HG03280 (cell line): ENCODE measurements at regions not wholly inside any gene's neighbourhood (a gene's known extent, or its start where the extent isn't known, plus 50 kb on each side); places are given as distances from the start of the nearest gene placed in this dataset.
"Not testable (repeated sequence)": the region's sequence is repeated elsewhere in the genome, so short reads cannot be mapped to it uniquely, and the experiment has no call there.

Experiments used
- ATAC-seq: cut with Tn5 transposase; IDR thresholded peaks from one replicate; pipeline ENCODE4 v1.9.1; 2021; ENCODE audit warnings: mild to moderate bottlenecking, moderate library complexity; ENCODE audit not compliant: unreplicated experiment

GRCh38 chr6:120392941-120393340 is 941.3 kb downstream of the TBC1D32 start:
- no peak for ATAC-seq

- ATAC-seq: no peak
Observed at GRCh38 chr6:120384671-120385070, 949.6 kb downstream of the TBC1D32 start.

DNA sequence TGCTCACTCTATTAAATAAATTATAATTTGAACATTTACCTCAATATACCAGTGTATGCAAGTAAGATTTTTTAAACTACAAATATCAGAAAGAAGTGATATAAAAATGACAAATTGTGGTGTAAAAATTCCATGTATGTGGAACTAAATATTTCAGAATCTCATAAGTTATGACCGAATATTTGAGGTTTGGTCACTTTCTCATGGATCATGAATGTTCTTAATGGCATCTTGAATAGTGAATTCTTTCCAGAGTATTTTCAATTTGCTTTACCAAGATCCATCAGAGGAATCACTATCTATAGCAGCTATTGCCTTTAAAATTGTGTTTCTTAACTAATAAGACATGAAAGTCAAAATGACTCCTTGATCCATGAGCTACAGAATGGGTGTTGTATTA is 950.6 kb downstream of the TBC1D32 start:
- ATAC-seq: no peak

DNA sequence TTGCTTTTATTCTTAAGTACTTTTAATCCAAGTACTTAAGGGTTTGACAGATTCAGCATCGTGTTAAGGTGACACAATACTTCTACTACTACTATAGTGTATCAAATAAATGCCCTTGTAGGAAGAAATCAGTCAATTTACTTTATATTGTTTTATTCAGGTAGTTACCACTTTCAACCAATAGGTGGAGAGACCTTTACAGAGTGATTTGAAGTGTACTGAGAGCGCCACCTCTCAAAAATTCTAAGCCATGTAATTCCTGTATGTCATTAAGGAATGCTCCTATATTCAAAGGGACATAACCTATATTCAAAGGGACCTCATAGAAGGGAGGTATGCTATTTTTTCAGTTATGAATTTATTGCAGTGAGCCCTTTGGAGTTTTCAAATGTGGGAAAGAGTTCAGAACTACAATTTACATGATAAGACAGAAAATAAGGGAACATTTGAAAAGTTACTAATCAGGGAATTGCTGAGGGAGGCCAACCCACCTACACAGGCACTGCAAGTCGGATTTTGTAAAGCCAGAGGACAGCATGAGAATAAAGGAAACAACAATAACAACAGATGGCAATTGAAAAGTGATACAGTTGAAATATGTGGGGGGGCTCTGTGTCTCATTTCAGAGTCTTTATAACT is 955.6 kb downstream of the TBC1D32 start:
- ATAC-seq: peak; percentile 81

GRCh38 chr6:120373185-120373584 is 961.1 kb downstream of the TBC1D32 start:
- ATAC-seq: no peak

- no peak for ATAC-seq
Observed at GRCh38 chr6:120363429-120363828, 970.9 kb downstream of the TBC1D32 start.

DNA sequence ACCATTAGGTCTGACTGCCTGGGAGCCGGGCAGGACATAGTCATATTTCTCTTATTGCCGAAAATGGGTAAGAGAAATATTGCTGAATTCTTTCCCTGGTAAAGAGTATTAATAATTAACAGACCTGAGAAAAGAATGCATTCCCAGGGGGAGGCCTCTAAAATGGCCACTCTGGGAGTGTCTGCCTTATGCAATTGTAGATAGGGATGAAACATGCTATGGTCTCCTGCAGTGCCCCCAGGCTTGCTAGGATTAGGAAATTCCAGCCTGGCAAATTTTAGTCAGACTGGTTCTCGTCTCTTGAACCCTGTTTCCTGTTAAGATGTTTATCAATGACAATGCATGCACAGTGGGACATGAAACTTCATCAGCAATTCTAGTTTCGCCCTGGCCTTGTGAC is 975.7 kb downstream of the TBC1D32 start:
- ATAC-seq: not testable (repeated sequence)

- ATAC-seq: no peak
Observed at GRCh38 chr6:120357447-120357846, 976.8 kb downstream of the TBC1D32 start.

GRCh38 chr6:120355822-120356221 is 978.5 kb downstream of the TBC1D32 start:
- no peak for ATAC-seq

GRCh38 chr6:120354452-120355098 is 979.7 kb downstream of the TBC1D32 start:
- ATAC-seq: no peak

- ATAC-seq: no peak
Observed at GRCh38 chr6:120352491-120352890, 981.8 kb downstream of the TBC1D32 start.

- ATAC-seq: no peak
Observed at GRCh38 chr6:120348926-120349325, 985.4 kb downstream of the TBC1D32 start.

GRCh38 chr6:120328521-120328920 is 979.0 kb upstream of the MAN1A1 start:
- ATAC-seq: no peak

- no peak for ATAC-seq
Observed at GRCh38 chr6:120320481-120321162, 971.1 kb upstream of the MAN1A1 start.

DNA sequence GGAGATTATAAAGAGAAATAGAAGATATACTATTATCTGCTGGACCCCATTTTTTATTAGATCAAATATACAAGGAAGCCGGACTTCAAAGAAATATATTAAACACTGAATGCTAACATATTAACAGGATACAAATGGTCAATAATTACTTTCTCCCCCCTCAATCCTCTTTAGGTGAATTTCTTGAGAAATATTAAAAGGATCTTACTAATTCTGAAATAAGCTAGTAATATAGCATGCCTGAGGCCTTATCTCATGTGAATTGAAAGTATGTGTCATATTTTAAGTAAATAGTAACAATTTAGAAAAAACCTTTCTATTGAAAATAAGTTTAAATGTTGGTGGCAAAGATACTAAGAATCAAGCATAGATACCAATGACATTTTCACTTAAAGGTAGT is 954.7 kb upstream of the MAN1A1 start:
- no peak for ATAC-seq

GRCh38 chr6:120303527-120303926 is 954.0 kb upstream of the MAN1A1 start:
- no peak for ATAC-seq

DNA sequence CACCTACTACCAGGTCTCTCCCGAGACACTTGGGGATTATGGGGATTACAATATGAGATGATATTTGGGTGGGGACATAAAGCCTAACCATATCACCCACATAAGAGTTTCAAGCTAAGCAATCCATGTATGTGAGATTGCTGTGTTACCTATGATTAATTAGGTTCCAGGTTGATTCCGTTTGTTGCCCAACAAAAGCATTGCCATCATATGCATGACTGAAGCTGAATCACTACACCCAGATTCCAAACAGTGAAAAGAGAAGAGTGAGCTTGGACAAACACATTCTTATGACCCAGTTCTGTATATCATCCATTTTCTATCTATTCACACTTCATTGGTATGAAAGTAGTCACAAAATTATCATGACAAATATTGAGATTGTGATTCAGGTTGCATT is 952.5 kb upstream of the MAN1A1 start:
- no peak for ATAC-seq

GRCh38 chr6:120290964-120291363 is 941.4 kb upstream of the MAN1A1 start:
- no peak for ATAC-seq

GRCh38 chr6:120282005-120282404 is 932.4 kb upstream of the MAN1A1 start:
- ATAC-seq: no peak

DNA sequence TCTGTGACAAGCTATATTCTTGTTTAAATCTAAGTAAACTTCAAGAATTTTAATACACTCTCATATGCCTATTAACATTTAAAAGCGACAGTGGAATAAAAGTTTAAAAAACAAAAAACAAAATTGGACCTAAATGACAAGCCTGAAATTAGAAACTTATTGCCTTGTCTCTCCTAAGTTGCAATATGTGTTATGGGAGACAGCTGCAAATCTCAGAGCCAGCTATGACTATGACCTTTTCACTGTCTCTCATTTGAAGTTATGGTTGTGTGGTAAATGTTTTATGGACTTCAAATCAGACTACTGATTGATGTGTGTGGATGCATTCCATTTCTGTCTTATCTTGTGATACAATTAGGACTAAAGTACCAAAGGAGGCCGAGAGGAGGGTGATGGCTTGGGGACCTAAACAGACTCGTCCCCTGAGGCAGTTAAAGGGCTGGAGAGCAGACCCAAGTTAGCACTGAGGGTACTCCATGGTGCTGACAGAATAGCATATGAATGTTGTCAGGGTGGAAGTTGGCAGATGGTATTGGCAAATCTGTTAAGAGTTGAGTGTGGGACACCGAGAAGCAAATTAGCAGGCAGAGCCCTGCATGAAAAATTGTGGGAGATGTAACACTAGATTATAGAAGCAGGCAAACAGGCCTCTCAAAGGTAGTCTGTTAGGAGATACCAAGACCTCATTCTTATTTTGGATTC is 930.1 kb upstream of the MAN1A1 start:
- no peak for ATAC-seq

DNA sequence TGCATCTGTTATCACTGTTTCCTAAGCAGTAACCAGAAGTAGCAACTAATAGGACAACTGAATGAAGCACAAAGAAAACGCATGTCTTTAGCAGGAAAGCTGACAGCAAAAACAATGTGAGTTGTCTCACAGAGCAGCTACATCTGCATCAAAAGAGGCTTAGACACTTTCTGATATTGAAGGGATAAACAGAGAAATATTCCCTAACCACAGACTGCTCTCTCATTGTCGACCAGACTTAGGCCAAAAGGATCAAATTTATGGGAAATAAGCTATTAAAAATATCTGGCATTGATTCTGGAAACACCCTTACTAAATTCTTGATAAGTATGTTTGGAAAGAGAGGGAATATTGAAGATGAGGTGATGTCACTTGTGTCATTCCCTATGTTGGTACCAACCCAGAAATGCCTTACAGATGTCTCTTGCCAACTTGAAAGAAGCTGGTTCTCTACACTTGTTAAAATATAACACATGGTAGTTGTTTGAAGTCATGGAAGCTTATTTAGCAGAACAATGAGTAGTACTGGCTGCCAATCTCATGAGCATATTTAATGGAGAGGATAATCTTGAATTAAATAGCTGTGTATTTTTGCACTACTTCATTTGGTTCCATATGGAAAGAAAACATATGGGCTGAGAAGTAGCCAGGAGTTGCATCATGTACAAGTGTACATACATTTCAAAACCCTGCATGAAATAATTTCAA is 929.3 kb upstream of the MAN1A1 start:
- no peak for ATAC-seq
